ENCODE measurements at regions not wholly inside any gene's neighbourhood (a gene's known extent, or its start where the extent isn't known, plus 50 kb on each side); places are given as distances from the start of the nearest gene placed in this dataset.

GRCh38 chr2:131835621-131836091 is 308.0 kb downstream of the CCDC74A start:
- TF ChIP-seq, protein P1, sequence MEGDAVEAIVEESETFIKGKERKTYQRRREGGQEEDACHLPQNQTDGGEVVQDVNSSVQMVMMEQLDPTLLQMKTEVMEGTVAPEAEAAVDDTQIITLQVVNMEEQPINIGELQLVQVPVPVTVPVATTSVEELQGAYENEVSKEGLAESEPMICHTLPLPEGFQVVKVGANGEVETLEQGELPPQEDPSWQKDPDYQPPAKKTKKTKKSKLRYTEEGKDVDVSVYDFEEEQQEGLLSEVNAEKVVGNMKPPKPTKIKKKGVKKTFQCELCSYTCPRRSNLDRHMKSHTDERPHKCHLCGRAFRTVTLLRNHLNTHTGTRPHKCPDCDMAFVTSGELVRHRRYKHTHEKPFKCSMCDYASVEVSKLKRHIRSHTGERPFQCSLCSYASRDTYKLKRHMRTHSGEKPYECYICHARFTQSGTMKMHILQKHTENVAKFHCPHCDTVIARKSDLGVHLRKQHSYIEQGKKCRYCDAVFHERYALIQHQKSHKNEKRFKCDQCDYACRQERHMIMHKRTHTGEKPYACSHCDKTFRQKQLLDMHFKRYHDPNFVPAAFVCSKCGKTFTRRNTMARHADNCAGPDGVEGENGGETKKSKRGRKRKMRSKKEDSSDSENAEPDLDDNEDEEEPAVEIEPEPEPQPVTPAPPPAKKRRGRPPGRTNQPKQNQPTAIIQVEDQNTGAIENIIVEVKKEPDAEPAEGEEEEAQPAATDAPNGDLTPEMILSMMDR (IDR thresholded peaks at IDR 0.05): no peak
- TF ChIP-seq POLR2AphosphoS5 (IDR thresholded peaks at IDR 0.05; ENCODE audit: low read depth, low read length): no peak

Measured in Panc1 (cell line).